Tibial artery (tissue), 4 donors: ENCODE measurements at regions not wholly inside any gene's neighbourhood (a gene's known extent, or its start where the extent isn't known, plus 50 kb on each side); places are given as distances from the start of the nearest gene placed in this dataset.
A peak's percentile ranks its signal among the peaks of the same experiment; 100 is the strongest.
"Not testable (repeated sequence)": the region's sequence is repeated elsewhere in the genome, so short reads cannot be mapped to it uniquely, and the experiment has no call there.

Source experiments
- DNase-seq, 2 donors: peaks; one replicate each; pipeline ENCODE4 v3.0.0-alpha.2; 2019
- H3K27ac ChIP-seq, 2 donors: fragments of 200-600 bp; sonication (generic) in 1 of 2; 1 replicate in 1 of 2; 2 replicates in 1 of 2; pipeline ENCODE4 v1.5.1; 2018 to 2019; ENCODE audit warnings: mild to moderate bottlenecking in 1 of 2
- H3K27me3 ChIP-seq, 2 donors: fragments of 200-600 bp; sonication (generic) in 1 of 2; one replicate each; pipeline versions ENCODE4 v1.5.1 to v1.6.0; 2016 to 2019
- H3K36me3 ChIP-seq, 3 donors: fragments of 200-600 bp; sonication (generic) in 2 of 3; one replicate each; pipeline ENCODE4 v1.5.1; 2016 to 2019; ENCODE audit warnings: mild to moderate bottlenecking in 2 of 3
- H3K4me1 ChIP-seq, 4 donors: fragments of 200-600 bp; sonication (generic) in 2 of 4; 1 replicate in 3 of 4; 2 replicates in 1 of 4; pipeline ENCODE4 v1.5.1; 2016 to 2019
- H3K4me3 ChIP-seq, 2 donors: fragments of 200-600 bp; sonication (generic) in 1 of 2; 1 replicate in 1 of 2; 2 replicates in 1 of 2; pipeline ENCODE4 v1.5.1; 2018 to 2019; ENCODE audit warnings: mild to moderate bottlenecking in 2 of 2
- H3K9me3 ChIP-seq, 3 donors: fragments of 200-600 bp; sonication (generic) in 1 of 3; one replicate each; pipeline ENCODE4 v1.5.1; 2016 to 2019
- intact Hi-C: fragments of 100-400 bp; cut with DNase I; formaldehyde crosslinking; loops from one replicate; pipeline ENCODE4 v1.15.0; 2023; ENCODE audit warnings: low total_unique reads
- TF ChIP-seq, protein P1 (sequence below), 2 experiments: fragments of 200-600 bp in 1 of 2; fragments of 450-650 bp in 1 of 2; IDR thresholded peaks; one replicate each; pipeline ENCODE4 v1.5.1; 2017 to 2019; ENCODE audit warnings: antibody characterized with exemption in 2 of 2, mild to moderate bottlenecking in 1 of 2, moderate library complexity in 1 of 2

DNA sequence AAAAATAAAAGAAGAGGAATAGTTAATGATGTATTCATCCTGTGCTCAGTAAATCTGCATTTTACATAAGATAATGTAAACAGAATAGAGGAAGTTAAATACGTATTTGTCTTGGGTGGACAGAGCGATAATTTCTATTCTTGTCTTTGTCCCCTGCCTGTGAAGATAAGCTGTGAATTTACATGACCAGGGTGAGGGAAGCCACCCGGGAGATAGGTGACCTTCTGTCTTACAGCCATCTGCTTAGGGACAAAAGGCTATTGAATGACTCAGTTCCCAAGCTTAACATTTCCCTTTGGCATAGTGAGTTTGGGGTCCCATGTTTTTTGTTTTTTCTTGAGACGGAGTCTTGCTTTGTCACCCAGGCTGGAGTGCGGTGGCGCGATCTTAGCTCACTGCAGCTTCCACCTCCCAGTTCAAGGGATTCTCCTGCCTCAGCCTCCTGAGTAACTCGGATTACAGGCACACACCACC is 88.7 kb upstream of the KCTD7 start:
- Histone ChIP-seq H3K4me3 (no peak overlapping the region), H3K36me3 (peaks cover 6 to 81% (median 20%) of the 10 kb centered on the region in 3 donors), H3K9me3 (no peaks in the 10 kb centered on the region), H3K27me3 (no peaks in the 10 kb centered on the region), H3K4me1 (no peaks in the 10 kb centered on the region), H3K27ac (no peak overlapping the region)
- intact Hi-C loops: no loop called here
- DNase-seq: no peak
- TF ChIP-seq, protein P1, sequence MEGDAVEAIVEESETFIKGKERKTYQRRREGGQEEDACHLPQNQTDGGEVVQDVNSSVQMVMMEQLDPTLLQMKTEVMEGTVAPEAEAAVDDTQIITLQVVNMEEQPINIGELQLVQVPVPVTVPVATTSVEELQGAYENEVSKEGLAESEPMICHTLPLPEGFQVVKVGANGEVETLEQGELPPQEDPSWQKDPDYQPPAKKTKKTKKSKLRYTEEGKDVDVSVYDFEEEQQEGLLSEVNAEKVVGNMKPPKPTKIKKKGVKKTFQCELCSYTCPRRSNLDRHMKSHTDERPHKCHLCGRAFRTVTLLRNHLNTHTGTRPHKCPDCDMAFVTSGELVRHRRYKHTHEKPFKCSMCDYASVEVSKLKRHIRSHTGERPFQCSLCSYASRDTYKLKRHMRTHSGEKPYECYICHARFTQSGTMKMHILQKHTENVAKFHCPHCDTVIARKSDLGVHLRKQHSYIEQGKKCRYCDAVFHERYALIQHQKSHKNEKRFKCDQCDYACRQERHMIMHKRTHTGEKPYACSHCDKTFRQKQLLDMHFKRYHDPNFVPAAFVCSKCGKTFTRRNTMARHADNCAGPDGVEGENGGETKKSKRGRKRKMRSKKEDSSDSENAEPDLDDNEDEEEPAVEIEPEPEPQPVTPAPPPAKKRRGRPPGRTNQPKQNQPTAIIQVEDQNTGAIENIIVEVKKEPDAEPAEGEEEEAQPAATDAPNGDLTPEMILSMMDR (IDR thresholded peaks at IDR 0.05): no peak

DNA sequence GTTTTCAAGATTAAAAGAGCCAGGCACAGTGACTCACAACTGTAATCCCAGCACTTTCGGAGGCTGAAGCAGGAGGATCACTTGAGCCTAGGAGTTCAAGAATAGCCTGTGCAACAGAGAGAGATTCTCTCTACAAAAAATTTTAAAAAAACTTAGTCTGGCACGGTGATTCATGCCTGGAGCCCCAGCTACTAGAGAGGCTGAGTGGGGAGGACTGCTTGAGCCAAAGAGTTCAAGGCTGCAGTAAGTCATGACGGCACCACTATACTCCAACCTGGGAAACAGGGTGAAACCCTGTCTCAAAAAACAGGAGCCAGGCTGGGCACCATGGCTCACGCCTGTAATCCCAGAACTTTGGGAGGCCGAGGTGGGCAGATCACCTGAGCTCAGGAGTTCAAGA is 86.6 kb upstream of the KCTD7 start:
- TF ChIP-seq, protein P1 (IDR thresholded peaks at IDR 0.05): no peak

DNA sequence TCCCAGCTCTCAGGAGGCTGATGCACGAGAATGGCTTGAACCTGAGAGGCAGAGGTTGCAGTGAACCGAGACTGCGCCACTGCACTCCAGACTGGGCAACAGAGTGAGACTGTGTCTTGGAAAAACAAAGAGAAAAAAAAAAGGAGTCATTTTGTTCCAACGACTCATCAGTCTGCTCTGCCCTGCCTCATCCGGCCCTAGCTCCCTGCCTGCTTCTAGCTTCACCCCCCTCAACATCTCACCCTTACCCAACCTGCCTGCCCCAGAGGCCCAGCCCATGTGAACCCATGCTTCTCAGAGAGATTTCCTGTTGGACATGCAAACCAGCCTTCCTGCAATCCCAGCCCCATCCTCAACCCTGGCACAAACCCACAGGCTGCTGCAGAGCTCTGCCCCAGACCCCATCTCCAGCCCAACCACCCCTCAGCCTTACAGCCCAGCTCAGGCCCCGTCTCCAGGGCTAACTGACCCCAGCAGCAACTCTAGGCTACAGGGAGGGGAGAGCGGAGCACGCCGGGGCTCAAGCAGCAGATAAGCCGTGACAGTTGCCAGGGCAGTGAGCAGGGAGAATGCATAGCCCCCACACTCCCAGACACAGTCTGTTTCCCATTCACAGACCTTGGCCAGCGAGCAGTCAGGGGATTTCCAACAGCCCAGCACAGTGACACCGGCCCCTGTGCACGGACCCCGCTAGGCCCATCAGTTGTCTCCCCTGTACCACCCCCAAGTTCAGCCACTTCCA is 86.0 kb upstream of the KCTD7 start:
- H3K9me3 ChIP-seq: no peaks in the 10 kb centered on the region
- TF ChIP-seq, protein P1 (IDR thresholded peaks at IDR 0.05): no peak
- intact Hi-C loops: no loop called here
- peaks cover 15 to 75% (median 37%) of the 10 kb centered on the region in 3 donors for H3K36me3 ChIP-seq
- no peaks in the 10 kb centered on the region for H3K27me3 ChIP-seq
- no peak for DNase-seq
- no peaks in the 10 kb centered on the region for H3K4me1 ChIP-seq
- no peak overlapping the region for H3K27ac ChIP-seq
- no peak overlapping the region for H3K4me3 ChIP-seq

More for the DNA sequence above, 86.6 kb upstream of the KCTD7 start:
- no peak overlapping the region for H3K27ac ChIP-seq
- no peaks in the 10 kb centered on the region for H3K27me3 ChIP-seq
- H3K36me3 ChIP-seq: peaks cover 15 to 70% (median 31%) of the 10 kb centered on the region in 3 donors
- DNase-seq: no peak
- H3K4me1 ChIP-seq: no peaks in the 10 kb centered on the region
- intact Hi-C loops: no loop called here
- no peaks in the 10 kb centered on the region for H3K9me3 ChIP-seq
- H3K4me3 ChIP-seq: no peak overlapping the region

DNA sequence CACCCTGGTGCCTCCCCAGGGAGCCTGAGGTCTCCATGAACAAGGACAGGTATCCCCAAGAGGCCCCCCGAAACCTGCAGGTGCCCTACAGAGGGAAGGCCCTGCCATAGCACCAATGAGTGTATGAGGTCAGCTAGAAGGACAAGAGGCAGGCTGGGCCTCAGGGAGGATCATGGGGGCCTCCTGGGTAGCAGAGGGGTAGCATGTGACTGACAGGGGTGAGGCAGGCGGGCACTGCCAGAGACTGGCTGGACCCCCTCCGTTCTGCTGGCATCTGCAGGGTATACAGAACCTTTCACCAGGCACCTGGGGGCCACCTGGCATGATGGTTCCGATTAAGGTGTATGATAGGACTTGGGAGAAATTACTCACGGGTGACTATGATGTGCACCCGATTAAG is 79.2 kb upstream of the KCTD7 start:
- Histone ChIP-seq H3K27me3 (no peaks in the 10 kb centered on the region), H3K4me3 (no peak overlapping the region), H3K9me3 (no peaks in the 10 kb centered on the region), H3K27ac (no peak overlapping the region), H3K36me3 (peaks cover 35 to 83% (median 82%) of the 10 kb centered on the region in 3 donors), H3K4me1 (peaks cover 0 to 4% (median 0%) of the 10 kb centered on the region in 4 donors)
- intact Hi-C loops: no loop called here
- TF ChIP-seq, protein P1 (IDR thresholded peaks at IDR 0.05): no peak
- peak; percentile 12 to 60 for DNase-seq

DNA sequence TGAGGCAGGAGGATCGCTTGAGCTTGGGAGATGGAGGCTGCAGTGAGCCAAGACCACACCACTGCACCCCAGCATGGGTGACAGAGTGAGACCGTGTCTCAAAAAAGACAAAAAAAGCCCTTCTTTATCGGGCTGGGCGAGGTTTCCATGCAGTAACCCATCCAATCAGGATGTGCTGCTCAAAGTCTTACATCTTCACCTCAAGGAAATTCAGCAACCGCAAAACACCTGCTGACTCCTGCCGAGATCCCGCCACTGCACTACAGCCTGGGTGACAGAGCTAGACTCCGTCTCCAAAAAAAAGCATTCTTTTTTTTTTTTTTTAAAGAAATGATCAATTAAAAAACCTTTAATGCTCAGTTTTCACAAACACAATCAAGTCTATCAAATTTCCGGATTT is 75.7 kb upstream of the KCTD7 start:
- Histone ChIP-seq H3K9me3 (no peaks in the 10 kb centered on the region), H3K4me3 (no peak overlapping the region), H3K27me3 (no peaks in the 10 kb centered on the region), H3K4me1 (peaks cover 0 to 22% (median 7%) of the 10 kb centered on the region in 4 donors), H3K27ac (no peak overlapping the region), H3K36me3 (peaks cover 26 to 77% (median 74%) of the 10 kb centered on the region in 3 donors)
- TF ChIP-seq, protein P1 (IDR thresholded peaks at IDR 0.05): no peak
- intact Hi-C loops: loop anchor here (10.0 kb wide), 1 partner anchor 102 kb away; no protein-coding TSS in a partner anchor
- DNase-seq: no peak

DNA sequence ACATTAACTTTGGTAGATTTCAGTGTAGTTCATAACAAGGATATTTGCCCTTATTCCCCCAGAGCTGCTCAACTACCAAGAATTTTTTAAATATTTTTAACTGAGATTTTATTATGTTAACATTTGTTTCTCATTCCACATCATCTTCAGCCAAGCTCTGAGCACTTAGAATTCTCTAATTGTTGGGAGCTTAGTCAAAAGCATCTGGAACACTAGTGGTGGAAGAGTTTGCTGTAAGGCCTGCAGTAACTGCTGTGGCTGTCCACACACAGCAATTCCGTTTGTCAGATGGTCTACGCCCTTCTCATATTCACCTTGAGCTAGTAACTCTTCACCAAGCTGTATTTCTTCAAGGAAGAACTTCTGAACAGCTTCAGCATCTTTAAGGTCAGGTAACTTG is 75.0 kb upstream of the KCTD7 start:
- Histone ChIP-seq H3K36me3 (peaks cover 26 to 77% (median 73%) of the 10 kb centered on the region in 3 donors), H3K4me1 (peaks cover 0 to 29% (median 8%) of the 10 kb centered on the region in 4 donors), H3K27ac (peak overlapping the region in 1 of 2 donors; percentile 51)
- H3K4me3 ChIP-seq, H3K9me3 ChIP-seq, H3K27me3 ChIP-seq, DNase-seq: not testable (repeated sequence)
- intact Hi-C loops: loop anchor here (10.0 kb wide), 1 partner anchor 101 kb away; no protein-coding TSS in a partner anchor

DNA sequence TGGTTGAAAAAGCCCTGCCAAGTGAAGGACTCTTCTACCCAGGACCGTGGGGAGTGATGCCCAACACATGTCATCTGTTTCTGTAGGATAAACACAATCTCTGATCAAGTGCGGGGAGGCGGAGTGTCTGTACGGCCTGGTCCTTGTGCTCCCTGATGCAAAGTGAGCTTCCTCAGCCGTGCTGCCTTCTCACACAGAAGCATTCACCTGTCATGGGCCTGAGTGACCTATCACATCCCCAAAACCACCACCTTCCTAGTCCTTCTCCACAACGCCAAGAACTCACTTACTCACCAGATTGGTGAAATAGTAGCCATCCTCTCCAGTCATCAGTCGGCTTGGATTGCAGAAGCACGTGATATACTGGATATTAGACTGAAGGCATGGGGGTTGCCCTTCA is 74.4 kb upstream of the KCTD7 start:
- Histone ChIP-seq H3K36me3 (peaks cover 20 to 79% (median 71%) of the 10 kb centered on the region in 3 donors), H3K27ac (peak overlapping the region; percentile 51 to 54), H3K4me1 (peaks cover 0 to 30% (median 8%) of the 10 kb centered on the region in 4 donors)
- H3K4me3 ChIP-seq, H3K27me3 ChIP-seq, H3K9me3 ChIP-seq, DNase-seq: not testable (repeated sequence)
- intact Hi-C loops: loop anchor here (10.0 kb wide), 1 partner anchor 101 kb away; no protein-coding TSS in a partner anchor

DNA sequence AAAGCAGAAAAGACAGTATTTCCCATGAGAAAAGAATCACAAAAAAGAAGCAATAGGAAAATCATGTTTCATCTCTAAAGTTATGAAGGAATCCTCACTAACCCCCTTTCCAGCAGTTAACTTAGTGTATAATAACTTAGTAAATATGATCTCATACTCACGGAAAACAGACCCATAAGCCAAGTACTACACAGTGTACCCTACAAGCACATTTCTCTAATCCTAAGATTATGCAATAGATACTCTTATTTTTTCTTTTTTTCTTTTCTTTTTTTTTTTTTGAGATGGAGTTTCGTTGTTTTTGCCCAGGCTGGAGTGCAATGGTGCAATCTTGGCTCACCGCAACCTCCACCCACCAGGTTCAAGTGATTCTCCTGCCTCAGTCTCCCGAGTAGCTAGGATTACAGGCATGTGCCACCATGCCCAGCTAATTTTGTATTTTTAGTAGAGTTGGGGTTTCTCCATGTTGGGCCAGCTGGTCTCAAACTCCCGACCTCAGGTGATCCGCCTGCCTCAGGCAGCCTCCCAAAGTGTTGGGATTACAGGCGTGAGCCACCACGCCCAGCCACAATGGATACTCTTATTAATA is 73.7 kb upstream of the KCTD7 start:
- not testable (repeated sequence) for H3K27me3 ChIP-seq, DNase-seq, H3K4me3 ChIP-seq, H3K9me3 ChIP-seq
- Histone ChIP-seq H3K36me3 (peaks cover 16 to 78% (median 65%) of the 10 kb centered on the region in 3 donors), H3K4me1 (peaks cover 0 to 30% (median 8%) of the 10 kb centered on the region in 4 donors), H3K27ac (peak overlapping the region; percentile 51 to 54)
- intact Hi-C loops: loop anchor here (10.0 kb wide), 1 partner anchor 100 kb away; no protein-coding TSS in a partner anchor
